Lung (tissue), 11 donors: ENCODE measurements at regions not wholly inside any gene's neighbourhood (a gene's known extent, or its start where the extent isn't known, plus 50 kb on each side); places are given as distances from the start of the nearest gene placed in this dataset.

Experiments
- ATAC-seq: fragments of 200-7000 bp; cut with Tn5 transposase; one replicate; pipeline ENCODE4 v1.9.1; 2020; ENCODE audit warnings: moderate number of reproducible peaks; ENCODE audit not compliant: insufficient read depth, low FRiP score
- DNase-seq, 3 donors: peaks; one replicate each; pipeline ENCODE4 v3.0.0-alpha.2; 2013 to 2017
- H3K27ac ChIP-seq, 2 donors: one replicate each; pipeline ENCODE4 v1.5.1; 2013; ENCODE audit warnings: mild to moderate bottlenecking in 2 of 2, moderate library complexity in 2 of 2, control low read depth in 1 of 2, inconsistent platforms in 1 of 2, low read depth in 1 of 2, low read length in 1 of 2
- H3K27me3 ChIP-seq, 3 donors: one replicate each; pipeline ENCODE4 v1.5.1; 2013; ENCODE audit warnings: low read length in 2 of 3; ENCODE audit not compliant: control insufficient read depth in 3 of 3, insufficient read depth in 3 of 3
- H3K36me3 ChIP-seq, 4 donors: one replicate each; pipeline ENCODE4 v1.5.1; 2013; ENCODE audit warnings: low read length in 4 of 4, mild to moderate bottlenecking in 1 of 4, moderate library complexity in 1 of 4; ENCODE audit not compliant: control insufficient read depth in 4 of 4, insufficient read depth in 4 of 4
- H3K4me1 ChIP-seq, 5 donors: one replicate each; pipeline ENCODE4 v1.5.1; 2013; ENCODE audit warnings: low read length in 5 of 5, mild to moderate bottlenecking in 2 of 5, moderate library complexity in 1 of 5; ENCODE audit not compliant: control insufficient read depth in 5 of 5, insufficient read depth in 5 of 5
- H3K4me3 ChIP-seq: one replicate; pipeline ENCODE4 v1.5.1; 2013; ENCODE audit warnings: mild to moderate bottlenecking, control low read depth, moderate library complexity
- H3K9ac ChIP-seq, 2 donors: one replicate each; pipeline ENCODE4 v1.5.1; 2013; ENCODE audit warnings: low read length in 2 of 2, control low read depth in 1 of 2; ENCODE audit not compliant: insufficient read depth in 1 of 2
- H3K9me3 ChIP-seq, 4 donors: one replicate each; pipeline ENCODE4 v1.5.1; 2013; ENCODE audit warnings: low read length in 3 of 4, mild to moderate bottlenecking in 1 of 4, moderate library complexity in 1 of 4; ENCODE audit not compliant: control insufficient read depth in 4 of 4, insufficient read depth in 3 of 4
- WGBS, 2 donors: extraction: QIAGEN DNeasy Blood & Tissue Kit; methylation state at CpG; one replicate each; pipeline ENCODE4 v1.1.7; 2013; 5-methylcytosine and 5-hydroxymethylcytosine counted together
- TF ChIP-seq, protein P1 (sequence below): IDR thresholded peaks from 2 replicates; pipeline ENCODE4 v1.5.1; 2012; ENCODE audit warnings: mild to moderate bottlenecking; ENCODE audit errors: control extremely low read depth, extremely low read depth
- donor health status: control.
- donor health status: control.
- donor health status: Bipolar disorder and iron deficiency.
- donor health status: healthy.
- donor health status: DM: yes; HTN: yes; CAD: no.

- DNase-seq: no peak
- peaks cover 0 to 2% (median 0%) of the 10 kb centered on the region in 4 donors for H3K36me3 ChIP-seq
- no peak overlapping the region for H3K4me3 ChIP-seq
- H3K9me3 ChIP-seq: no peaks in the 10 kb centered on the region
- 93 to 94% methylated on average over 1 of the region's 1 CpG for WGBS, 2 donors
- no peak overlapping the region for H3K27ac ChIP-seq
- ATAC-seq: no peak
- H3K9ac ChIP-seq: no peak overlapping the region
- H3K4me1 ChIP-seq: peaks cover 0 to 2% (median 0%) of the 10 kb centered on the region in 5 donors
- H3K27me3 ChIP-seq: no peaks in the 10 kb centered on the region
- TF ChIP-seq, protein P1, sequence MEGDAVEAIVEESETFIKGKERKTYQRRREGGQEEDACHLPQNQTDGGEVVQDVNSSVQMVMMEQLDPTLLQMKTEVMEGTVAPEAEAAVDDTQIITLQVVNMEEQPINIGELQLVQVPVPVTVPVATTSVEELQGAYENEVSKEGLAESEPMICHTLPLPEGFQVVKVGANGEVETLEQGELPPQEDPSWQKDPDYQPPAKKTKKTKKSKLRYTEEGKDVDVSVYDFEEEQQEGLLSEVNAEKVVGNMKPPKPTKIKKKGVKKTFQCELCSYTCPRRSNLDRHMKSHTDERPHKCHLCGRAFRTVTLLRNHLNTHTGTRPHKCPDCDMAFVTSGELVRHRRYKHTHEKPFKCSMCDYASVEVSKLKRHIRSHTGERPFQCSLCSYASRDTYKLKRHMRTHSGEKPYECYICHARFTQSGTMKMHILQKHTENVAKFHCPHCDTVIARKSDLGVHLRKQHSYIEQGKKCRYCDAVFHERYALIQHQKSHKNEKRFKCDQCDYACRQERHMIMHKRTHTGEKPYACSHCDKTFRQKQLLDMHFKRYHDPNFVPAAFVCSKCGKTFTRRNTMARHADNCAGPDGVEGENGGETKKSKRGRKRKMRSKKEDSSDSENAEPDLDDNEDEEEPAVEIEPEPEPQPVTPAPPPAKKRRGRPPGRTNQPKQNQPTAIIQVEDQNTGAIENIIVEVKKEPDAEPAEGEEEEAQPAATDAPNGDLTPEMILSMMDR: no peak
Observed at GRCh38 chr14:35220920-35221319, 71.3 kb upstream of the PSMA6 start.

GRCh38 chr14:35221462-35221861, 70.7 kb upstream of the PSMA6 start:
- no peaks in the 10 kb centered on the region for H3K9me3 ChIP-seq
- peaks cover 0 to 2% (median 0%) of the 10 kb centered on the region in 4 donors for H3K36me3 ChIP-seq
- ATAC-seq (no peak), DNase-seq (no peak)
- no peaks in the 10 kb centered on the region for H3K27me3 ChIP-seq
- no peak overlapping the region for H3K4me3 ChIP-seq
- TF ChIP-seq, protein P1: no peak
- H3K27ac ChIP-seq: no peak overlapping the region
- H3K4me1 ChIP-seq: peaks cover 0 to 2% (median 0%) of the 10 kb centered on the region in 5 donors
- H3K9ac ChIP-seq: no peak overlapping the region
- WGBS, 2 donors: 71 to 83% methylated on average over 3 of the region's 3 CpGs

- TF ChIP-seq, protein P1: no peak
- Histone ChIP-seq H3K9ac (no peak overlapping the region), H3K9me3 (no peaks in the 10 kb centered on the region), H3K27me3 (no peaks in the 10 kb centered on the region), H3K4me3 (no peak overlapping the region), H3K36me3 (peaks cover 0 to 2% (median 0%) of the 10 kb centered on the region in 4 donors), H3K4me1 (peaks cover 0 to 2% (median 0%) of the 10 kb centered on the region in 5 donors), H3K27ac (no peak overlapping the region)
- DNase-seq: peak in 1 of 3 donors; percentile 16
- WGBS, 2 donors: 90 to 94% methylated on average over 2 of the region's 2 CpGs
- no peak for ATAC-seq
Observed at GRCh38 chr14:35222324-35222723, 69.9 kb upstream of the PSMA6 start.

DNA sequence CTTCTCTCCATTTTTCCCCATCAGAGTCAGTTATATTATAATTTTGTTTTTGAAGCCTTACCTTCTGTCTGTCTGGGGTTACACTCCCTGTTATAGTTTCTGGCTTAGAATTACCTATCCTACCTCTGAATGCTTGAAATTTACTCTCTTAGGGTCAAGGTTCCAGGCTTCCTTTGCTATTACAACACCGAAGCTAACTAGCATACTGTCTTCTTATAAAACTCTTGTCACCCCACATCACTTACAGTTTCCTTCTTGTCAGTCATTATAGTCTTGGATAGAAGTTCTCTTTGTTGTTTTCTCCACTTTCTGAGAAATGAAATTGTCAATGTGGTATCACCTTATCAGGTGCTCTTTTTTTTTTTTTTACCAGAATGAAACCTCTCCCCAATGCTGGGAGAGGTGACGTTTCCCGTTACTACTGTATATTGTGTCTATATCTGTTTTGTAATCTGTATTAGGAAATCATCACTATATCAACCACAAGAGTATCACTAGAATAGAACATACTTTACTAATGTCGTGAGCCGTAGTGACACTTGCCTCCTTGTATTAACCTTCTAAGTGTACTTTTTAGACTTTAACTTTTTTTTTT, 69.2 kb upstream of the PSMA6 start:
- no peak overlapping the region for H3K4me3 ChIP-seq
- H3K36me3 ChIP-seq: peaks cover 0 to 2% (median 0%) of the 10 kb centered on the region in 4 donors
- no peak for ATAC-seq
- no peaks in the 10 kb centered on the region for H3K9me3 ChIP-seq
- DNase-seq: no peak
- TF ChIP-seq, protein P1: no peak
- H3K4me1 ChIP-seq: peaks cover 0 to 2% (median 0%) of the 10 kb centered on the region in 5 donors
- no peak overlapping the region for H3K27ac ChIP-seq
- no peaks in the 10 kb centered on the region for H3K27me3 ChIP-seq
- H3K9ac ChIP-seq: no peak overlapping the region
- WGBS, 2 donors: 26 to 42% methylated on average over 5 of the region's 5 CpGs
